ENCODE measurements at regions not wholly inside any gene's neighbourhood (a gene's known extent, or its start where the extent isn't known, plus 50 kb on each side); places are given as distances from the start of the nearest gene placed in this dataset.

DNA sequence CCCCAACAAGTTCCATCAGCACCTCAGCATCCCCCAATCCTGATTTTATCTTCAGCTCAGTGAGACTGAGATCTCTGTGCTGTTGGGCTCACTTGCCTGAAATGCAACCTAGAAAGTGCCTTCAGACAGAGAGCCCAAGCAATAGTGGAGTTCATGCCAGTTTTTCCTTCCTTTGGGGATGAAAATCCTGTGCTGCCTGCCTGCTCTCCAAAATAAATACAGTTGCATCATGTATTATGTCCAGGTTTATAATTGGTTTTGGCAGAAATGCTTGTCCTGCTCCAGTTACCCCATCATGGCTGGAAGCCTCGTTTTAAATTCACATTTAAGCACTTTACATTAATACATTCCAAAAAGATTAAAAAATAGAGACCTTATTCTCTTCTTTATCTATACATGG is 1865.5 kb upstream of the TENM3 start:
- TF ChIP-seq, protein P1, sequence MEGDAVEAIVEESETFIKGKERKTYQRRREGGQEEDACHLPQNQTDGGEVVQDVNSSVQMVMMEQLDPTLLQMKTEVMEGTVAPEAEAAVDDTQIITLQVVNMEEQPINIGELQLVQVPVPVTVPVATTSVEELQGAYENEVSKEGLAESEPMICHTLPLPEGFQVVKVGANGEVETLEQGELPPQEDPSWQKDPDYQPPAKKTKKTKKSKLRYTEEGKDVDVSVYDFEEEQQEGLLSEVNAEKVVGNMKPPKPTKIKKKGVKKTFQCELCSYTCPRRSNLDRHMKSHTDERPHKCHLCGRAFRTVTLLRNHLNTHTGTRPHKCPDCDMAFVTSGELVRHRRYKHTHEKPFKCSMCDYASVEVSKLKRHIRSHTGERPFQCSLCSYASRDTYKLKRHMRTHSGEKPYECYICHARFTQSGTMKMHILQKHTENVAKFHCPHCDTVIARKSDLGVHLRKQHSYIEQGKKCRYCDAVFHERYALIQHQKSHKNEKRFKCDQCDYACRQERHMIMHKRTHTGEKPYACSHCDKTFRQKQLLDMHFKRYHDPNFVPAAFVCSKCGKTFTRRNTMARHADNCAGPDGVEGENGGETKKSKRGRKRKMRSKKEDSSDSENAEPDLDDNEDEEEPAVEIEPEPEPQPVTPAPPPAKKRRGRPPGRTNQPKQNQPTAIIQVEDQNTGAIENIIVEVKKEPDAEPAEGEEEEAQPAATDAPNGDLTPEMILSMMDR (IDR thresholded peaks at IDR 0.05), result no peak
- TF ChIP-seq POLR2A (IDR thresholded peaks at IDR 0.05), result no peak
- no peak for TF ChIP-seq EP300 (IDR thresholded peaks at IDR 0.05)
- no peak for TF ChIP-seq POLR2AphosphoS5 (IDR thresholded peaks at IDR 0.05)
